ENCODE measurements at regions not wholly inside any gene's neighbourhood (a gene's known extent, or its start where the extent isn't known, plus 50 kb on each side); places are given as distances from the start of the nearest gene placed in this dataset.
A peak's percentile ranks its signal among the peaks of the same experiment; 100 is the strongest.

DNA sequence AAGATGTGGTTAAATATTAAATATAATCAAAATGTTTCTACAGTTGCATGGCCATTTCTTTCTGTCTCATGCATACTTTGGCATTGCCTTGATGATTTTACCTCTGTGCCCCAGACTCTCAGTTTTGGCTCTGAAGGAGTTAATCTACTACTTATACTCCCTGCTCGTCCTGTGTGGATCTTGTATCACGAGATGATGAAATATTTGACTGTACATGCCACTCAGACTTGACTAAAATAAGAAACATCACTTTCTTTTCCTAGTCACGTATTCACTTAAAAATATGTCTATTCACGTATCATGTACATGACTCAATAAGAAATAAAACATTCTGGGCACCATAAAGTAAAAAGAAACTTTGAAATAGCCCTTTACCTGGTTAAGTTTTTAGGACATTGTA, 397.7 kb downstream of the RFPL4B start:
- DNase-seq = no peak

DNA sequence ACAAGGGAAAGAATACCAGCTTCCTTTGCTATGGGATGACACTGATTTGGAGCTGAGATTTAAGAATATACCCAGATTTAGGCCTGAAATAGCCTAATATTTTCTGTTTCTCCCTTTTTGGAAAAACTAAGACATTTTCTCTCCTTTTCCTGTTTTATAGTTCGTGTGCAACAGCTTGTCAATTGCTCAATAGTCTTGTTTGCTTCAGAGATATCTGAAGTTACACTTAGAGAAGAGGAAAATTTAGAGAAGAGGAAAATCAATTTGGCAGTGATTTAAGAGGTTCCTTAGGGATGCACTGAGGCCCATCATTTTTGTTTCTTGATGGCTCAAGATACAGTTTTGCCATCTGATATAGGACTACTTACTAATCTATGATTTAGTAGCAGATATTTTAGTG, 398.6 kb downstream of the RFPL4B start:
- no peak for DNase-seq

DNA sequence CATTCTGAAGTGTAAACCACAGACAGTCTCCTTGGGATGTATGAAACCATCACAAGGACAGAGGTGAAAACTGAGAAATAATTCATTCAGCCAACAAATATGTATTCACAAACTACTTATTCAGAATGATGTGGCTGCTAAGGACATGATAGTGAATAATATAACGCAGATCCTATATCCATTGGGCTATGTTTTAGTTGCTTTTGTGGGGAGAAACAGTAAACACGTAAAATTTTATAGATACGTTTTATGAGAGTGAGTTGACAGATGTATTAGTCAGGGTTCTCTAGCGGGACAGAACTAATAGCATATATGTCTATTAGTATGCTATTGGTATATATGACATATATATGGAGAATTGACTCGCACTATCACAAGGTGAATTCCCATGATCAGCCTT, 402.5 kb downstream of the RFPL4B start:
- DNase-seq = no peak

DNA sequence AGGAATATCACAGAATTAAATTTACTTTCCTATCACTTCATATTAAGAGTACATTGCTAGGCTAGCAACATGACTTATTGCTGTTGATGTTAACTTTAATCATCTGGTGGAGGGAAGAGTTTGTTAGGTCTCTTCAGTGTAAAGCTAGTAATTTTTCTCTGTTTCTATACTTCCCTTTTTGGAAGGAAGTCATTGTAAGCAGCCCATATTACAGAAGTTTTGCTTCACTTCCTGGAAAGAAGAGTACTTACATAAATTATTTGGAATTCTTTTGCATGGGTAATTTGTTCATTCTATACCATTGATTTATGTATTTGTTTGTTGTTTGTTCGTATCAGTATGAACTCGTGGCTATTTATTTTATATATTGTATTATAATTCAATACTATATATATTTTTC, 405.2 kb downstream of the RFPL4B start:
- no peak for DNase-seq

DNA sequence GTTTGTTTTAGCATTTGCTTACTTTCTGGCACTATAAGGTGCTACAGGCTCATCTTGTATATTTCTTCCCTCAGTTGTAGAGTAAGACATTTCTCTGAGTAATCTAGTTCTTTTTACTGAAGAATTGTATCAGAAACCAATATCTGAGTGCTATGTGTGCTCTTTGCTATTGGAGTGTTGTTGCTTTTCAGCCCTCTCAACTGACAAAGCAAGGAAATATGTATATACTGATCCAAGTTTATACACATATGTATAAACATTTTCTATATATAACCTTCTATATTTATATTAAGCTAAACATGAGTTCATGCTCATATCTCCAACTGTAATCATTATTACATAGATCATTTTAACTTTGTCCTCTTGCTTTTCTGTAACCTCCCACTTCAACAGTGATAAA, 405.7 kb downstream of the RFPL4B start:
- no peak for DNase-seq

DNA sequence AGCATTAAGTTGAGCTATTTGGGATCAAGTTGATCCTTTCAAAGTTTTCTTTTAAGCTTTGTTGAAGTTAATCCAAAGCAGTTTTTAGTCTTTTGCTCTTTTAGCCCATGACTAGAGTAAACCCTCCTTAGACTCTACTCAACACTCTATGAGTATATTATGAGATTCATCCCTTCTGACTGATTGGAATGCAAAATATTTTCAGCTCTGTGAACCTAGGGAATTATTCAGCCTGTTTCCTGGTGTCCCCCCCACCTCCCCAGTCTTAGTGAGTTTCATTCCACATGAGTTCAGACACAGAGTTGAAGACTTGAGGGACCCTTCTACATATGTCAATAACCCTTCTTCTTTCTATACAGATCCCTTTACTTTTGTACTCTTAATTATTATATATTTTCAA, 413.7 kb downstream of the RFPL4B start:
- no peak for DNase-seq

DNA sequence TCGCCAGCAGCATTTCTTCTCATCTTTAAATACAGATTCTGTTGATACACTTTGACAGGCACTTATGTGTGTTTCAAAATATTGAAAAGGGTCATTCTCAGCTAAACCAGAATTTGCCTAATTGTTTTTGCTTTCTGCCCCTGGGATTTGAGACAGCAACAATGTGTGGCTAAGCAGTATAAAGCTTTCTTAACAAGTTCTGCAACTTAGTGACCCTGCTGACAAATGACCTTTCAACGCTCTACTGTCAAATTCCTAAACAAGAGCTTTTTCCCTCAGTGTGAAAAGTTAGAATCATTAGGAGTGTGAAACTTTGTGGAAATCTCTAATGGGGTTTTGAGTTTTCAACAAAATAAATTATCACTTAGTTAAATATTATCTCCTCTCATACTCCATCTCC, 414.6 kb downstream of the RFPL4B start:
- no peak for DNase-seq

DNA sequence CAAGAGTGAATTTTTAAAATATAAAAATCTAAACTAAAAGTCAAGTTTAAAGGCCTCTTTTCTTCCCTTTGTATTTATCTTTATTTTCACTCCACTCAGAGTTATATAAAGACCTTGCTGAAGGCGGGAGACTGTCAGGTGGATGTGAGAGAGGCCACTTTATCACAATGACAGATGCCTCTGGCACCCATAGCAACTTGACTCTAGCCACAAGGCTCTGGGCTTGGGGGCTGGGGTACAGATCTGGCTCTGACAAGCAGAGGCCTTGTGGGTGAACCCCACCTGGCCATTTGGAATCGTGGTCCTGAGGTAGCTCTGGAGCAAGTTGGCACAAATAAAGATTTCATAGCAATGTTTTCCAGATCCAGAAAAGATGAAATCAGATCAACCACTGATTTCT, 417.2 kb downstream of the RFPL4B start:
- DNase-seq = no peak

DNA sequence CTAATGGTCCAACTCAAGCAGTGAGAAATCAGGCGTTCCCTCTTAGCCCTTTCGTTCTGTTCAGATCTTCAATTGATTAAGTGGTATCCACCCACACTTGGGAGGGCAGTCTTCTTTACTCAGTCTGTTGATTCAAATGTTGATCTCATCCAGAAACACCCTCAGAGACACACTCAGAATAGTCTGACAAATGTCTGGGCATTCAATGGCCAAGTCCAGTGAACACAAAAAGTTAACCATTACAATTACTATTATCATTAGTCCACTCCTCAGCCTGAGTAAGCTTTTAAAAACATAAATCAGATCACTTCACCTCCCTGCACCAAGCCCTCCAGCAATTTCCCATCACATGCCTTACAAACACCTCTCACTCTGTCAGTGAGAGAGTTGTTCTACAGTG, 423.2 kb downstream of the RFPL4B start:
- no peak for DNase-seq

DNA sequence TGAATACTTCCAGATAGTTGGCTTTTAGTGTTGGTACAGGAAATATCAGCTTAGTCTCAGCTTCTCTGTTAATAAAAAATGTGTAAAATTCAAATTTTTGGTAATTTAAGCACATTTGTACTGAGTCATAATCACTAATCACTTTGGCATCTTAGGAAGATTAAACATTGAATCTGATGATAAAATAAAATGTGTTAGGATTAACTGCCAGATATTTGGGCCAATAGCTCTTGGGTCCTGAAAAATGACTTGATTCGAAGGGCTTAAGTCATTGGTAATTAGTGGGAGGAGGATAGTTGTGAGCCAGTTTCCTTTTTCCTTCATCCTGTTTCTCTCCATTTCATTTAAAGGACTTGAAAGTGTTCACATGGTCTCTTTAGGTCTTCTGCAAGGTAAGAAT, 426.1 kb downstream of the RFPL4B start:
- no peak for DNase-seq

DNA sequence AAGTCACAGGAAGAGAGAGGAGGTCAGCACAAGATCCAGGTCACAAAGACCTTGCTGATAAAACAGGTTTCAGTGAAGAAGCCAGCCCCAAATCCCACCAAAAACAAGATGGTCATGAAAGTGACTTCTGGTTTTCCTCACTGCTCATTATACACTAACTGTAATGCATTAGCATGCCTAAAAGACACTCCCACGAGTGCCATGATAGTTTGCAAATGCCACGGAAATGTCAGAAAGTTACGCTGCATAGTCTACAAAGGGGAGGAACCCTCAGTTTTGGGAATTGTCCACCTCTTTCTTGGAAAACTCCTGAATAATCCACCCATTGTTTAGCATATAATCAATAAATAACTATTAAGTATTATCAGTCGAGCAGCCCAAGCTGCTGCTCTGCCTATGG, 427.2 kb downstream of the RFPL4B start:
- DNase-seq = no peak

DNA sequence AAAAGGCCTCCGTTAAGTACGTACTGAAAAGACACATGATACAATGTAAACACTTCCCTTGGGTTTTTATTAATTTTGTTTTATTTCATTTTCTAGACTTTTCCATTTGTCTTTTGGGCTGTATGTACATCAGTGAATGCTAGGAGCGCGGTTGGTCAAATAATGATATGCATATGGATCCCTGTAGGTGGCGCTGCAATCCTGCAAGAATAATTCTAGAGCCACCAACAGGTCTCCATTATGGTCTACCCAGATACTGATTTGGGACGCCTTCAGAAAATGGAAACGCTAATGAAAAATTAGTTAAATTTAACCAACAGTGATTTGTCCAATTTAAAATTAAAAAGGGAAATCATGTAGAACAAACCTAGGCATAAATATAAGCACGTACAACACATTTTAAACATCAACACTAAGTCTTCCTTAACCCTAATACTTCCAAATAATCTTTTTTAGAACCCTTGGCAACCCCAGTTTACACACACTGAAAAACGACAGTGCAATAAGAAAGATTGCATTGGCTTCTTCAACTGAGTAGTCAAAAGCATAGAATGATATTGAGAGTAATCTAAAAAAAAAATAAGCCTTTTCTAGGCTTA, 433.5 kb downstream of the RFPL4B start:
- peak; percentile 63 for DNase-seq

DNA sequence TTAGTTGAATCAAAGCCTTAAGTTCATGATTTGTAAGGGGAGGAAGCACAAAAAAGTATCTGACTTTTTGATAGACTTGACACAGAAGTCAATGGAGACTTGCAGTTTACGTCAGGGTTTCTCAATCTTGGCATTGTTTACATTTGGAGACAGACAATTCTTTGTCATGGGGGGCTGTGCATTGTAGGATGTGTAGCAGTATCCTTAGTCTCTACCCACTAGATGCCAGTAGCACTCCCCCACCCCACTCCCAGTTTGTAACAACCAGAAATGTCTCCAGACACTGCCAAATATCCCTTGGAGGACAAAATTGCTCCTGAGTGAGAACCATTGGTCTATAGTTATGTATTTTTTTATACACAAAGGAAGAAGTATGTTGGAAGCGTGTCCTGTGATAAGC, 434.1 kb downstream of the RFPL4B start:
- no peak for DNase-seq

DNA sequence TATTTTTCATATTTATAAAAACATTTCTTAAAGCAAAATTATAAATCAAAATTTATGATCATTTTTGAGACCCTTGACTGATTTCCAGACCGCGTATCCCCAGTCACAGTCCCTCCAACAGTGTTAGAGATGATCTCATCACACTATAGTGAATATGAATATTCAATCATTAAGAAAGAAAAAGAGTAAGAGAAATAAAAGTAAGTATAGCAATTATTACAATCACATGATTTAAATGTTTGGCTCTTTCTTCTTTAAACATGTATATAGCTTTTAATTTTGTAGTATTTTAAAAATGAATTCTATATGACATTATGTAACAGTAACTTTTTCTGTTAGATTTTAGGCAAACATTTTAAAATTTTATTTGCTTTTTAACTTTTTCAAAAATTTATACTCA, 438.3 kb downstream of the RFPL4B start:
- no peak for DNase-seq

DNA sequence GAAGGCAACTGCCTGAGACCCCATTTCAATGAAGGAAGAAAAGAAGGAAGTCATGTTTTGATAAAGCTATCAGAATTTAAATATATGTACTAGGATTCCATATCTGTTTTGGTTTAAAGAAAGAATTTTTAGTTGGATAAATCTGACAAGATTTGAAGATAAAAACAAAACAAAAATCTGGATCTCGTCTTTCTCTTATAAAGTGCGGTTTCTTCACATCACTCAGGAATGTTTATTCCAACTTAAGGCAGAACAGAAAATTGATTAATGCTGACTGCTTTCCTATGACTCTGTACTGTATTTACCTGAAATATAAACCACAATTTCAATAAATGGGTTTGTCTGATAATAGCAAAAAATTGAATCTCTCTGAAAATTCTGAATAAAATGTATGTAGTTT, 439.7 kb downstream of the RFPL4B start:
- no peak for DNase-seq

DNA sequence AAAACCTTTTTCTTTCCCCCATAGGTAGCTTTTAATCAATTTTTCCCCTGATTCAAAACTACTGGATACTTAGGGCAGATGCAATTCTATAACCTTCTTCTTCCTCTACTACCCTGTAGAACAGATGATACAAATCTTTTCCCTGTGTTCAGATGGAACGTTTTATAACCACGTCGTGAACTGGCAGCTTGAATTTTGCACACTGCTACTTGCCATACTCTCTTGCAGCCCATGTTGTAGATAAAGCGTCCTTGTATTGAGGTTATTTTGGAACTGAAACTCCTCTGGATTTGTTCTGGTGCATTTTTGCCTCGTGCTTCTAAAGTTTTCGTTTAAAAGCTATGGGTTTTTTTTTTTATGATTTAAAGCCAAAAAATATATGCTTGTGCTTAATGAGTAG, 440.2 kb downstream of the RFPL4B start:
- DNase-seq = no peak

DNA sequence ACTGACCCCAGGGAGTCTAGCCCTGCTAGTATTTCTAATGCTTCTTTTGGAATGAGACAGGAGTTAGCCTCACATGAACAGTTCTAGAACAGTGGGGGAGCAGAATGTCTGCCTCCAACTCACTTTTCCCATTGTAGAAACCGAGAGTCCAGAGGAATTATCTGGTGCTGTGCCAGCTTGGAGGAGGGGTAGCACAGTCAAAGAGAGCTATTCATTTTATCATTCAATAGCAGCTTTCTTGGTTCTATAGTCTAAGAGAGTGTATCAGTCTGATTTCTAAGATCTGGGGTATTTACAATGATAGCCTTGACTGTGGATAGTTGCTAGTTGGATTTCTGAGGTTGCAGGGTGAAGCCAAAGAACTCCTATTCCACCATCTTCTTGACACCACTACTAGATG, 448.2 kb downstream of the RFPL4B start:
- no peak for DNase-seq

DNA sequence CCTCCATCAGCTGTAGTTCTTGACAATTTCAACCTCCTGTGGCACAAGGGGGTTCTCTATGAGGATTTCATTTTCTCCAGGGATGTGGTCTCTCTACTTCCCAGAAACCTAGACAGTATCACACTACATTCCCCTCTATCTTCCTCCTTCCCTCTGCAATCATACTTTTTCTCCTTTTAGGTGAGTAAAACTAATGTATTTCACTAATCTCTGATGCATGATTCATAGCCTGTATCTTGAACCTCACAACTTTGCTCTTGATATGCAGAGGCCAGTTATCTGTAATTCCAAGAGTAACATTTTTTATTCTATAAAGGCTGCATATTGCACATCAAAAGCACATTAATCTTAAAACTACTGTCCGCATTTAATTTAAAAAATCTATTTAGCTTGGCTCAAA, 449.6 kb downstream of the RFPL4B start:
- DNase-seq = no peak

DNA sequence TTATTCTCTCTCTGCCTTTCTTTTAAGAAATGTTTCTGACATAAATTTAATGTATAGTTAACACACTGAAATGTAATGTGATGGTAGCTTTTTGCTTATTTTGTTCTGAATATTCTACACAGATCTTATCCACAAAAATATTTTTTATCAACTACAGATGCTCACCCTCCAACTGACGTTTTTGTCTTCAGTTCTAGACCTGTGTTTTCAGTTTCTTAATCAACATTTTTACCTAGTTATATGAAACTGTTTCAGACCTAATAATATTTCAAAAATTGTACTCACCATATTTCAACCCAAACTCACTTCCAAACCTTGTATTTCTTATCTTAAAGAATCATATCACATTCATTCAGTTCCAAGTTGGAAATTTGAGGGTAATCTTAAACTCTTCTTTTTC, 452.8 kb downstream of the RFPL4B start:
- no peak for DNase-seq

DNA sequence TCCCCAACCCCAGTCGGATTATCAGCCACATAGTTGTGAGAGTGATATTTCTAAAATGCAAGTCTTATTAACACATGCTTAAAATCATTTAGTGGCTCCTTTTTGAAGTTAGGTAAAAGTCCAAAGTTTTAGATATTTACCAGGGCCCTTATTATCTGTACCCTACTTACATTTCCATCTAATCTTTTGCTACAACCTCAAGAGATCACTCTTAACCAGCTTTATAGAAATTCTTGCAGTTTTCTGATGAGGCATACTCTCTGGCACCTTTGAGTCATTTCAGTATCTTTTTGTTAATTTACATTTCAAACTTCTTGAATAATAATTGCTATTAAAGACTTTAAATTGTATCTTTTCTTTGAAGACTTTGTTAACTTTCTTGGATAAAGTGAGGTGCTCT, 453.3 kb downstream of the RFPL4B start:
- DNase-seq = no peak

DNA sequence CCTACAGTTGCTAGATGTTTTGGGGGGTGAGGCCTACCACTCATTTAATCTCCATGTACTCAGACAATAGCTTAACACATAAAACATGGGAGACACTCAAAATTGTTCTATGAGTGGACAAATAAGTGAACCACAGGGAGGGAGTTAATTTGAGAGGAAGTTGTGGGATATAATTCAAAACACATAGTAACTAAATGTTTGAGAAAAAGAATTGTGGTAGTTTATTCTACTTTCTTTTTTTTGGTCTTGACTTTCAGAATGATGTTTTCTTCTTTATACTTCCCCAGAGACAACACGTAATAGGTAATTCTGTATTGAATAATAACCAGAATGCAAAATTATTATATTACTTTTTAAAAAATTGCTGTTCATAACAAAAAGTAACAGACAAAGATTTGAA, 453.8 kb downstream of the RFPL4B start:
- no peak for DNase-seq

DNA sequence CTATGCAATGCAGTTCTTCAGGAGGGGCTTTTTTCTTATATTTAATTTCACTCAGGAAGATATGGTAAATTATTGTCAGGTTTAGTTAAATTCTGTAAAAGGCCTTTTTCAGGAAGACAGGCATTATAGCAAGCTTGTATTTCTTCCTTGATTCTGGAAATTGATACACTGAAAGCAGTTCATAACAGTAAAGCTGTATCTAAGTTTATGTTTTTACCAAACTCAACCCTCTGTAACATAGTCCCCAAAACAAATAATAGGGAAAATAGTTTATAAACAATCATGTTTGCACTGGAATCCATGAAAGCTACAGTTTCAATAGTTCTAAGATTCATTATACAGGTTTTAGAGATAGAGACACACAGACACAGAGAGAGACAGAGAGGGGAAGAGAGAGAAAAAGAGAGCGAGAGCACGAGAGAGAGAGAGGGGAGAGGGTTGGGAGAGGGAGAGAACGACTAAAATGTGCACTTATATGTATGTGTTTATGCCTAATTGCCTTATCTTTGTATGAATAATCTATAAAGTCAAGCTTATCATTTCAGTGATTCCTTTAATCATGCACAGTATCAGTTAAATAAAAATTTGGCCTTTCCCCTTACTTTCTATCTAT, 454.4 kb downstream of the RFPL4B start:
- DNase-seq = no peak

DNA sequence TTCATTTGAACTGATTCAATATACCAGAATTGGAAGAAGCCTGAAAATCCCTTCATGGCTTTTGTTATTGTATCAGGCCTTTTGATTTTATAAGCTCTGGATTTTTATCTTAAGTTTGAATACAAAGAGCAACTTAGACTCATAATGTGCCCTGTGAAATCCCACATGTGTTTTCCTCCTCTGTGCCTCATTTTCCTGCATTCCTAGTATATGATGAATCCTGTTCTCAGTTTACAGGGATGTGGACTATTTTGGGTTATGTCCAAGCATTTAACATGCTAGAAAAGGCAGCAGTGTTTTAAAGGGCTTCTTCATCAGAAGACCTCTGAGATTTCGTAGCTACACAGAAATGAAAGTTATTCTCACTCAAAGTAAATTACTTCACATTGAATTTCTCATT, 455.0 kb downstream of the RFPL4B start:
- DNase-seq = peak; percentile 68

DNA sequence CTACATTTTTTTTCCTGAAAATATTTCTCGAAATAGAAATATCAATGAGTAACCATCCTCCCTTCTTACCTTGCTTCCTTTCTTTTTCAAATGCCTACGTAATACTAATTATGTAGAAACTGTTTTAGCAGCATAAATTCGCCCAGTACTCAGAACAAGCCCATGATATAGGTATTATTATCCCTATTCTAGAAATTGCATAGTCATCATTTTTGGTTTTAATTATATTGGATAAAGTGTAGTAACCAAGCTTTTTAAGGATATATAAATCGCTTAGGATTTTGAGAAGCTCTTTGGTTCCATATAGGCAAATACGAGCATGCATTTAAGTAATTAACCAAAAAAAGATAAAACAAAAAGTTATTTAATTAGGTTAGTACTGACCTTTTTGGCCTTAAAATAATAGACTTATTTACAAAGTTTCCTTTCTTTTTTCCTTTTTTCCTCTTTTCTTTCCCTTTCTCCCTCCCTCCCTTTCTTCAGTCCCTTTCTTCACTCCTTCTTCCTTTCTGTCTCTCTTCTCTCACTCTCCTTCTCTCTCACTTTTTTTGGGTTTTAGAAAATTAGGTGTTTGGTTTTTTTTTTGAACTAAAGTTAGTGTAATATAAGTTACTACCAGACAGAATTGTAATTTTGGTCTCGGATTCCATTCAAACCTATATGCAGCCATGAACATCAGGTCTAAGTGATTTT, 457.7 kb downstream of the RFPL4B start:
- no peak for DNase-seq

All from hindlimb muscle (tissue), 1 donor.